H1 (cell line): ENCODE measurements at regions not wholly inside any gene's neighbourhood (a gene's known extent, or its start where the extent isn't known, plus 50 kb on each side); places are given as distances from the start of the nearest gene placed in this dataset.

Source experiments
- CREB1 ChIP-seq: IDR thresholded peaks from 2 replicates; pipeline ENCODE4 v1.6.1; 2012; ENCODE audit warnings: inconsistent platforms
- CTCF ChIP-seq, 3 experiments: IDR thresholded peaks; 1 replicate in 2 of 3; 2 replicates in 1 of 3; pipeline versions ENCODE4 v1.5.1 to v1.6.1; 2011; ENCODE audit warnings: low read length in 3 of 3, mild to moderate bottlenecking in 3 of 3, inconsistent platforms in 2 of 3, low read depth in 1 of 3, moderate library complexity in 1 of 3; ENCODE audit not compliant: insufficient read depth in 1 of 3; ENCODE audit errors: control extremely low read depth in 1 of 3
- GABPA ChIP-seq: IDR thresholded peaks from 2 replicates; pipeline ENCODE4 v1.6.1; 2011; ENCODE audit warnings: mild to moderate bottlenecking, low read length, moderate library complexity, borderline replicate concordance; ENCODE audit not compliant: insufficient read depth
- MAX ChIP-seq: IDR thresholded peaks from 2 replicates; pipeline ENCODE4 v1.6.1; 2012; ENCODE audit warnings: inconsistent platforms
- SIRT6 ChIP-seq: IDR thresholded peaks from one replicate; pipeline ENCODE4 v1.7.1; 2012; ENCODE audit warnings: low read length, inconsistent platforms
- TAF7 ChIP-seq: optimal IDR thresholded peaks from 2 replicates; pipeline ENCODE3; 2011; ENCODE audit warnings: low read depth, mild to moderate bottlenecking, inconsistent platforms, low read length, moderate library complexity, borderline replicate concordance

- no peak for TF ChIP-seq CTCF (IDR thresholded peaks at IDR 0.05; ENCODE audit: control extremely low read depth in 1 of 3, insufficient read depth in 1 of 3, low read depth in 1 of 3, low read length in 3 of 3)
- no peak for TF ChIP-seq TAF7
- no peak for TF ChIP-seq SIRT6
- TF ChIP-seq GABPA = no peak
- no peak for TF ChIP-seq MAX
- TF ChIP-seq CREB1 = no peak
Measured at GRCh38 chr21:27265492-27265891, 298.6 kb upstream of the ADAMTS5 start (continued).
